HG03378 (cell line): ENCODE measurements at regions not wholly inside any gene's neighbourhood (a gene's known extent, or its start where the extent isn't known, plus 50 kb on each side); places are given as distances from the start of the nearest gene placed in this dataset.

Experiments used
- ATAC-seq: cut with Tn5 transposase; IDR thresholded peaks from one replicate; pipeline ENCODE4 v1.9.1; 2021; ENCODE audit warnings: mild to moderate bottlenecking, moderate library complexity; ENCODE audit not compliant: unreplicated experiment

- ATAC-seq, result no peak
Observed at GRCh38 chr18:72197591-72197990, 346.6 kb downstream of the CBLN2 start.

GRCh38 chr18:72194072-72194471 lies 350.1 kb downstream of the CBLN2 start:
- no peak for ATAC-seq

- no peak for ATAC-seq
Observed at GRCh38 chr18:72187956-72188355, 356.2 kb downstream of the CBLN2 start.

GRCh38 chr18:72181241-72181764 lies 362.8 kb downstream of the CBLN2 start:
- peak; percentile 96 for ATAC-seq

GRCh38 chr18:72180689-72181088 lies 363.5 kb downstream of the CBLN2 start:
- ATAC-seq, result no peak

- ATAC-seq, result no peak
Observed at GRCh38 chr18:72174972-72175649, 369.0 kb downstream of the CBLN2 start.

- no peak for ATAC-seq
Observed at GRCh38 chr18:72171596-72171995, 372.5 kb downstream of the CBLN2 start.

GRCh38 chr18:72161691-72162090 lies 382.5 kb downstream of the CBLN2 start:
- no peak for ATAC-seq

GRCh38 chr18:72160510-72161445 lies 383.4 kb downstream of the CBLN2 start:
- ATAC-seq, result peak; percentile 91

- no peak for ATAC-seq
Observed at GRCh38 chr18:72155327-72155726, 388.8 kb downstream of the CBLN2 start.

GRCh38 chr18:72154926-72155325 lies 389.2 kb downstream of the CBLN2 start:
- ATAC-seq, result no peak

- ATAC-seq, result no peak
Observed at GRCh38 chr18:72152935-72153334, 391.2 kb downstream of the CBLN2 start.

- ATAC-seq, result no peak
Observed at GRCh38 chr18:72147830-72148229, 396.3 kb downstream of the CBLN2 start.

GRCh38 chr18:72140007-72140406 lies 404.1 kb downstream of the CBLN2 start:
- ATAC-seq, result no peak

- ATAC-seq, result no peak
Observed at GRCh38 chr18:72128649-72129048, 415.5 kb downstream of the CBLN2 start.

- ATAC-seq, result no peak
Observed at GRCh38 chr18:72122103-72122502, 422.0 kb downstream of the CBLN2 start.

GRCh38 chr18:72119082-72119481 lies 425.1 kb downstream of the CBLN2 start:
- no peak for ATAC-seq

- ATAC-seq, result no peak
Observed at GRCh38 chr18:72114801-72115594, 429.1 kb downstream of the CBLN2 start.

GRCh38 chr18:72107647-72108383 lies 436.3 kb downstream of the CBLN2 start:
- no peak for ATAC-seq

- no peak for ATAC-seq
Observed at GRCh38 chr18:72104851-72105250, 439.3 kb downstream of the CBLN2 start.
